GM23338 (cell line): ENCODE measurements at regions not wholly inside any gene's neighbourhood (a gene's known extent, or its start where the extent isn't known, plus 50 kb on each side); places are given as distances from the start of the nearest gene placed in this dataset.

Source experiments
- ATAC-seq: fragments of 200-7000 bp; cut with Tn5 transposase; 3 replicates; pipeline ENCODE4 v1.9.1; 2020
- DNase-seq: peaks from one replicate; pipeline ENCODE4 v3.0.0-alpha.2; 2015; ENCODE audit warnings: low spot score
- H2AFZ ChIP-seq: fragments of 200-600 bp; sonication (generic); 2 replicates; pipeline ENCODE4 v1.8.0; 2016; ENCODE audit warnings: antibody characterized with exemption, mild to moderate bottlenecking, moderate library complexity
- H3F3A ChIP-seq: fragments of 200-600 bp; sonication (generic); replicated peaks from 2 replicates; pipeline ENCODE4 v1.8.0; 2017; ENCODE audit warnings: antibody characterized with exemption, mixed run types, low read depth
- H3K27ac ChIP-seq: fragments of 200-600 bp; sonication (generic); 2 replicates; pipeline ENCODE4 v1.6.1; 2016; ENCODE audit warnings: low read depth
- H3K27me3 ChIP-seq: fragments of 200-600 bp; sonication (generic); 2 replicates; pipeline ENCODE4 v1.8.0; 2016; ENCODE audit warnings: mild to moderate bottlenecking, mixed run types, moderate library complexity; ENCODE audit not compliant: insufficient read depth
- H3K36me3 ChIP-seq: fragments of 200-600 bp; sonication (generic); 2 replicates; pipeline ENCODE4 v1.8.0; 2016; ENCODE audit warnings: mild to moderate bottlenecking; ENCODE audit not compliant: insufficient read depth
- H3K4me1 ChIP-seq: fragments of 200-600 bp; sonication (generic); 2 replicates; pipeline ENCODE4 v1.8.0; 2016; ENCODE audit warnings: mild to moderate bottlenecking, moderate library complexity; ENCODE audit not compliant: insufficient read depth
- H3K4me2 ChIP-seq: fragments of 200-600 bp; sonication (generic); 2 replicates; pipeline ENCODE4 v1.7.1; 2017; ENCODE audit warnings: mixed run types
- H3K4me3 ChIP-seq: fragments of 200-600 bp; sonication (generic); 2 replicates; pipeline ENCODE4 v1.6.1; 2016; ENCODE audit warnings: mixed run types
- H3K79me2 ChIP-seq: fragments of 200-600 bp; sonication (generic); replicated peaks from 2 replicates; pipeline ENCODE4 v1.8.0; 2017; ENCODE audit warnings: mild to moderate bottlenecking; ENCODE audit not compliant: insufficient read depth
- H3K9me2 ChIP-seq: fragments of 200-600 bp; sonication (generic); 2 replicates; pipeline ENCODE4 v1.8.0; 2017; ENCODE audit not compliant: insufficient read depth
- H4K20me1 ChIP-seq: fragments of 200-600 bp; sonication (generic); replicated peaks from 2 replicates; pipeline ENCODE4 v1.8.0; 2017; ENCODE audit warnings: mild to moderate bottlenecking; ENCODE audit not compliant: insufficient read depth
- H3K27ac Mint-ChIP-seq: 2 replicates; pipeline ENCODE4 v1.8.0; 2020; ENCODE audit warnings: inconsistent platforms, mild to moderate bottlenecking, moderate library complexity, mixed read lengths
- H3K27me3 Mint-ChIP-seq: 3 replicates; pipeline ENCODE4 v1.8.0; 2022; ENCODE audit warnings: low read depth, mild to moderate bottlenecking, moderate library complexity, mixed read lengths, inconsistent platforms; ENCODE audit not compliant: insufficient read depth, poor library complexity
- H3K36me3 Mint-ChIP-seq: 3 replicates; pipeline ENCODE4 v1.8.0; 2021; ENCODE audit warnings: low read depth, mild to moderate bottlenecking, inconsistent platforms, moderate library complexity, mixed read lengths
- H3K4me1 Mint-ChIP-seq: 3 replicates; pipeline ENCODE4 v1.8.0; 2020; ENCODE audit warnings: mild to moderate bottlenecking, inconsistent platforms, mixed read lengths
- H3K4me3 Mint-ChIP-seq: 3 replicates; pipeline ENCODE4 v1.8.0; 2021; ENCODE audit warnings: moderate library complexity, mild to moderate bottlenecking, inconsistent platforms, mixed read lengths
- H3K9me3 Mint-ChIP-seq: 3 replicates; pipeline ENCODE4 v1.8.0; 2020; ENCODE audit warnings: moderate library complexity, mild to moderate bottlenecking, inconsistent platforms, mixed read lengths
- CTCF ChIP-seq, 2 experiments: fragments of 200-600 bp in 1 of 2; sonication (generic) in 1 of 2; conservative IDR thresholded peaks; 2 replicates each; pipeline versions ENCODE4 v1.5.1 to v1.6.1; 2016 to 2017; ENCODE audit warnings: antibody characterized with exemption in 2 of 2, low read depth in 2 of 2, mild to moderate bottlenecking in 2 of 2, moderate library complexity in 1 of 2
- ETS1 ChIP-seq: IDR thresholded peaks from 2 replicates; pipeline ENCODE4 v1.6.1; 2016; ENCODE audit warnings: antibody characterized with exemption
- EZH2 ChIP-seq: fragments of 200-600 bp; sonication (generic); IDR thresholded peaks from one replicate; pipeline ENCODE4 v1.8.0; 2017; ENCODE audit warnings: antibody characterized with exemption, mild to moderate bottlenecking, low read depth; ENCODE audit not compliant: unreplicated experiment
- EZH2phosphoT487 ChIP-seq: fragments of 200-600 bp; sonication (generic); IDR thresholded peaks from one replicate; pipeline ENCODE4 v1.8.1; 2018; ENCODE audit warnings: antibody characterized with exemption; ENCODE audit not compliant: unreplicated experiment
- JUNB ChIP-seq: IDR thresholded peaks from one replicate; pipeline ENCODE4 v1.6.1; 2016; ENCODE audit warnings: antibody characterized with exemption; ENCODE audit not compliant: unreplicated experiment
- NANOG ChIP-seq: IDR thresholded peaks from 2 replicates; pipeline ENCODE4 v1.6.1; 2016; ENCODE audit warnings: antibody characterized with exemption, borderline replicate concordance
- POLR2AphosphoS5 ChIP-seq: IDR thresholded peaks from 2 replicates; pipeline ENCODE4 v1.6.1; 2016; ENCODE audit warnings: antibody characterized with exemption, low read depth
- STAT1 ChIP-seq: IDR thresholded peaks from one replicate; pipeline ENCODE4 v1.6.1; 2016; ENCODE audit warnings: antibody characterized with exemption; ENCODE audit not compliant: unreplicated experiment
- ZNF114 ChIP-seq: fragments of 250-450 bp; sonication (Bioruptor Pico); IDR thresholded peaks from 2 replicates; pipeline ENCODE4 v1.5.0; 2020; ENCODE audit warnings: mild to moderate bottlenecking, moderate library complexity
- ZNF462 ChIP-seq: fragments of 250-450 bp; sonication (Bioruptor Pico); IDR thresholded peaks from 2 replicates; pipeline ENCODE4 v1.5.0; 2020; ENCODE audit warnings: mild to moderate bottlenecking, moderate library complexity
- TF ChIP-seq, protein P1 (sequence below): IDR thresholded peaks from one replicate; pipeline ENCODE4 v1.6.1; 2018; ENCODE audit warnings: antibody characterized with exemption; ENCODE audit not compliant: unreplicated experiment

DNA sequence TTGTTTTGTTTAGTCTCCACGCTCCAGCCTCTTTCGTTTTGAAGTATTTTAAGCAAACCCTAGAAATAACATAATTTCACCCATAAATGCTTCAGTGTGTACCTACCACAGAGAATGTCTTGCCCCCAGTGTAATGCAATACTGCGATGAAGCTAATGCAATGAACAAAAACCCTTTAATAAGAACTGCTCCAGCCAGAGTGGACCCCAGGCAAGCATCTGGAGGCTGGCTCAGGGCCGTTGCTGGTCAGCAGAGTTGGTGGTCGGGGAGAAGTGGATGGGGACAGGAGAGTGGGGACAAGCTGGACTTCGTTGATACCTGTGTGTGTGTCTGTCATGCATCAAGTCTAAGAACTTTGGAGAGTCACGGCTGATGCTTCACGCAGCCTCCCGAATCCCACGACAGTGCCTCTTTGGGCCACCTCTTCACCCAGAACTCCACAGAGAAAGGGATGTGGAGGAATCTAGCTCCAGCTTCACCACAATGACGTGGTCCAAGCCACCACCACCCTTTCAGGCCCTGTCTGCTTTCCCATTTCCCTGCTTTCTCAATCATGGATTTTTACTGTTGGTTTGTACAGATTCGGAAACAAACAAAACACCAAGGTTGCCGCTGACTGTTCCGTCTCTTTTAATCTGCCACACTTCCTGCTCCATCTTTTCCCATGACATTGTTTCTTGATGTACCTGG is 108.6 kb upstream of the ERRFI1 start (continued):
- no peak for TF ChIP-seq CTCF (conservative IDR thresholded peaks at IDR 0.05; ENCODE audit: low read depth in 2 of 2)
- no peak for TF ChIP-seq EZH2phosphoT487
- TF ChIP-seq NANOG: no peak

DNA sequence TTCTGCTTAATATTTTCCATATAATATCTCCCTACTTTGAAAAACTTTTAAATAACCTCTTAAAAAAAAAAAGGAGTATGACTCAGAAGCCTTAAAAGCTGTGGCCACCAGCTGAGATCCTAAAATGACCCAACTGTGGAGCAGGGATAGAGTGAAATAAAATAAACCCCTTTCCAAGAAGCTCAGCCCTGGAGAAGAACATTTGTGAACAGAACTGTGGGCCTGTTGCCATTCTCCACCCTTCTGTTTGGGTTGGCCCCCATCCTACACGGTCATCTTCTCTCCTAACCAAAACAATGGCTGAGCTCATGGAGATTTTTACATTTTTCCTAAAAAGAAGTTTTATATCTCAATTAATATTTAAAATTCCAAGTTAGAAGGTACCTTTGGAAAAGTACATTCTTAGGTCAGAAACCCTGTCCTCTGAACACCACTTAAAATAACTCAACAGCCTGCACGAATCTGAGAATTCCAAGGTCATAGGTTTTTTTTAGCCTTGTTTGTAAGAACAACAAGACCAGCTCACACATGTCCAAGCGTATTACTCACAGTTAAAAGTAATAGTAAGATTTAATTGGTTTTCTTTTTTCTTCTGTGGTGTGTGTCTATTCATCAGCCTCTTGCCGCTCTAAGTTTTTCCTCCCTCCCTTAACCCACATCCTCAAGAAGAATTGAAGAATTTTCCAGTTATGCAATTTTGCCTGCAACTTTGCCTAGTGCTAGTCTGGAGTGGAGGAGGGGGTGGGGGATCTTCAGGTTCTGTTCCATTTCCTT is 107.7 kb upstream of the ERRFI1 start:
- Mint-ChIP-seq H3K27me3 (peaks cover 2% of the 10 kb centered on the region), H3K9me3 (no peaks in the 10 kb centered on the region), H3K27ac (no peak overlapping the region), H3K36me3 (no peaks in the 10 kb centered on the region), H3K4me3 (no peak overlapping the region), H3K4me1 (peaks cover 23% of the 10 kb centered on the region)
- DNase-seq (no peak), ATAC-seq (no peak)
- no peaks in the 10 kb centered on the region for H4K20me1 ChIP-seq
- H3F3A ChIP-seq: no peaks in the 10 kb centered on the region
- no peak overlapping the region; the same call in 1 of the 2 replicates for H2AFZ ChIP-seq
- H3K4me3 ChIP-seq: no peak overlapping the region
- H3K9me2 ChIP-seq: 0 out of 2 replicates have a peak, but pooled peaks cover 3% of the 10 kb centered on the region
- no peaks in the 10 kb centered on the region for H3K36me3 ChIP-seq
- H3K27me3 ChIP-seq: no peaks in the 10 kb centered on the region
- H3K79me2 ChIP-seq: no peaks in the 10 kb centered on the region
- no peak overlapping the region for H3K27ac ChIP-seq
- no peak overlapping the region for H3K4me2 ChIP-seq
- H3K4me1 ChIP-seq: peaks cover 5% of the 10 kb centered on the region; the same call in 1 of the 2 replicates
- TF ChIP-seq JUNB (no peak), POLR2AphosphoS5 (no peak), EZH2phosphoT487 (no peak), ZNF462 (CRISPR knock-in tag) (no peak), ETS1 (no peak), ZNF114 (no peak), STAT1 (no peak), EZH2 (no peak)
- TF ChIP-seq, protein P1, sequence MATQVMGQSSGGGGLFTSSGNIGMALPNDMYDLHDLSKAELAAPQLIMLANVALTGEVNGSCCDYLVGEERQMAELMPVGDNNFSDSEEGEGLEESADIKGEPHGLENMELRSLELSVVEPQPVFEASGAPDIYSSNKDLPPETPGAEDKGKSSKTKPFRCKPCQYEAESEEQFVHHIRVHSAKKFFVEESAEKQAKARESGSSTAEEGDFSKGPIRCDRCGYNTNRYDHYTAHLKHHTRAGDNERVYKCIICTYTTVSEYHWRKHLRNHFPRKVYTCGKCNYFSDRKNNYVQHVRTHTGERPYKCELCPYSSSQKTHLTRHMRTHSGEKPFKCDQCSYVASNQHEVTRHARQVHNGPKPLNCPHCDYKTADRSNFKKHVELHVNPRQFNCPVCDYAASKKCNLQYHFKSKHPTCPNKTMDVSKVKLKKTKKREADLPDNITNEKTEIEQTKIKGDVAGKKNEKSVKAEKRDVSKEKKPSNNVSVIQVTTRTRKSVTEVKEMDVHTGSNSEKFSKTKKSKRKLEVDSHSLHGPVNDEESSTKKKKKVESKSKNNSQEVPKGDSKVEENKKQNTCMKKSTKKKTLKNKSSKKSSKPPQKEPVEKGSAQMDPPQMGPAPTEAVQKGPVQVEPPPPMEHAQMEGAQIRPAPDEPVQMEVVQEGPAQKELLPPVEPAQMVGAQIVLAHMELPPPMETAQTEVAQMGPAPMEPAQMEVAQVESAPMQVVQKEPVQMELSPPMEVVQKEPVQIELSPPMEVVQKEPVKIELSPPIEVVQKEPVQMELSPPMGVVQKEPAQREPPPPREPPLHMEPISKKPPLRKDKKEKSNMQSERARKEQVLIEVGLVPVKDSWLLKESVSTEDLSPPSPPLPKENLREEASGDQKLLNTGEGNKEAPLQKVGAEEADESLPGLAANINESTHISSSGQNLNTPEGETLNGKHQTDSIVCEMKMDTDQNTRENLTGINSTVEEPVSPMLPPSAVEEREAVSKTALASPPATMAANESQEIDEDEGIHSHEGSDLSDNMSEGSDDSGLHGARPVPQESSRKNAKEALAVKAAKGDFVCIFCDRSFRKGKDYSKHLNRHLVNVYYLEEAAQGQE: no peak
